Stimulated activated CD4-positive, alpha-beta T cell treated with anti-CD3 and anti-CD28 coated beads, Interleukin-4, amount 100 ng/mL, for 48 hours (primary cell): ENCODE measurements at regions not wholly inside any gene's neighbourhood (a gene's known extent, or its start where the extent isn't known, plus 50 kb on each side); places are given as distances from the start of the nearest gene placed in this dataset.
"Not testable (repeated sequence)": the region's sequence is repeated elsewhere in the genome, so short reads cannot be mapped to it uniquely, and the experiment has no call there.

Source experiments
- DNase-seq, 2 donors: peaks; one replicate each; pipeline ENCODE4 v3.0.0-alpha.2; 2020; ENCODE audit warnings: low read depth in 2 of 2

GRCh38 chr1:173341971-173342370 lies 134.8 kb upstream of the TNFSF4 start:
- no peak for DNase-seq

- DNase-seq: no peak
Observed at GRCh38 chr1:173342736-173343135, 134.4 kb upstream of the PRDX6 start.

GRCh38 chr1:173344034-173344743 lies 132.9 kb upstream of the PRDX6 start:
- DNase-seq: no peak

GRCh38 chr1:173347282-173347818 lies 129.8 kb upstream of the PRDX6 start:
- DNase-seq: no peak

GRCh38 chr1:173352635-173353034 lies 124.5 kb upstream of the PRDX6 start:
- not testable (repeated sequence) for DNase-seq

- no peak for DNase-seq
Observed at GRCh38 chr1:173353350-173353749, 123.8 kb upstream of the PRDX6 start.

GRCh38 chr1:173354937-173355280 lies 122.2 kb upstream of the PRDX6 start:
- DNase-seq: no peak

GRCh38 chr1:173355281-173356031 lies 121.7 kb upstream of the PRDX6 start:
- no peak for DNase-seq

GRCh38 chr1:173356191-173356762 lies 120.9 kb upstream of the PRDX6 start:
- DNase-seq: no peak

GRCh38 chr1:173360487-173361063 lies 116.6 kb upstream of the PRDX6 start:
- DNase-seq: no peak

- DNase-seq: no peak
Observed at GRCh38 chr1:173362543-173362942, 114.6 kb upstream of the PRDX6 start.

- no peak for DNase-seq
Observed at GRCh38 chr1:173364827-173365226, 112.3 kb upstream of the PRDX6 start.

GRCh38 chr1:173365341-173365740 lies 111.8 kb upstream of the PRDX6 start:
- DNase-seq: no peak

- no peak for DNase-seq
Observed at GRCh38 chr1:173367136-173367535, 110.0 kb upstream of the PRDX6 start.

- DNase-seq: not testable (repeated sequence)
Observed at GRCh38 chr1:173370586-173370985, 106.5 kb upstream of the PRDX6 start.

- not testable (repeated sequence) for DNase-seq
Observed at GRCh38 chr1:173376065-173376464, 101.1 kb upstream of the PRDX6 start.

GRCh38 chr1:173377266-173377665 lies 99.9 kb upstream of the PRDX6 start:
- DNase-seq: no peak

GRCh38 chr1:173383351-173383750 lies 93.8 kb upstream of the PRDX6 start:
- no peak for DNase-seq

- DNase-seq: no peak
Observed at GRCh38 chr1:173388352-173388751, 88.8 kb upstream of the PRDX6 start.

GRCh38 chr1:173392895-173393658 lies 84.1 kb upstream of the PRDX6 start:
- no peak for DNase-seq

- no peak for DNase-seq
Observed at GRCh38 chr1:173393659-173394000, 83.5 kb upstream of the PRDX6 start.

GRCh38 chr1:173394813-173395212 lies 82.3 kb upstream of the PRDX6 start:
- not testable (repeated sequence) for DNase-seq
